K562 (cell line): ENCODE measurements at regions not wholly inside any gene's neighbourhood (a gene's known extent, or its start where the extent isn't known, plus 50 kb on each side); places are given as distances from the start of the nearest gene placed in this dataset.

ENCODE experiments used
- CHD2 ChIP-seq: IDR thresholded peaks from 2 replicates; pipeline ENCODE4 v1.6.1; 2011; ENCODE audit warnings: low read depth, low read length
- CTCF ChIP-seq, 3 experiments: IDR thresholded peaks in 2 of 3; conservative IDR thresholded peaks in 1 of 3; 2 replicates each; pipeline ENCODE4 v1.5.1; 2011 to 2012; ENCODE audit warnings: low read length in 3 of 3, mild to moderate bottlenecking in 3 of 3, control low read depth in 2 of 3, improper control_type of control experiment in 1 of 3, inconsistent platforms in 1 of 3, low read depth in 1 of 3, mixed read lengths in 1 of 3, moderate library complexity in 1 of 3; ENCODE audit not compliant: insufficient read depth in 2 of 3
- E4F1 ChIP-seq: fragments of 250-450 bp; sonication (Bioruptor Pico); IDR thresholded peaks from 2 replicates; pipeline ENCODE4 v1.5.0; 2021; ENCODE audit warnings: mild to moderate bottlenecking, borderline replicate concordance
- ERF ChIP-seq: fragments of 450-650 bp; formaldehyde crosslinking; IDR thresholded peaks from 2 replicates; pipeline ENCODE4 v1.4.0; 2020; ENCODE audit warnings: mild to moderate bottlenecking, mixed read lengths
- GMEB1 ChIP-seq: fragments of 250-450 bp; sonication (Bioruptor Pico); IDR thresholded peaks from 2 replicates; pipeline ENCODE4 v1.4.0; 2020; ENCODE audit warnings: mild to moderate bottlenecking
- KAT7 ChIP-seq: sonication (generic); formaldehyde crosslinking; IDR thresholded peaks from 2 replicates; pipeline ENCODE4 v1.8.0; 2022; ENCODE audit warnings: missing genetic modification reagents, mild to moderate bottlenecking, borderline replicate concordance
- MCM5 ChIP-seq: fragments of 450-650 bp; IDR thresholded peaks from 2 replicates; pipeline ENCODE4 v1.6.1; 2016; ENCODE audit warnings: low read depth
- NR2C1 ChIP-seq, 2 experiments: fragments of 450-650 bp; IDR thresholded peaks; 2 replicates each; pipeline ENCODE4 v1.6.1; 2017; ENCODE audit warnings: mild to moderate bottlenecking in 2 of 2, antibody characterized with exemption in 1 of 2, inconsistent platforms in 1 of 2, missing compliant biosample characterization in 1 of 2, missing genetic modification characterization in 1 of 2
- RAD21 ChIP-seq, 2 experiments: fragments of 250-450 bp in 1 of 2; fragments of 450-650 bp in 1 of 2; sonication (Bioruptor Pico) in 1 of 2; formaldehyde crosslinking in 1 of 2; IDR thresholded peaks in 1 of 2; conservative IDR thresholded peaks in 1 of 2; 2 replicates each; pipeline versions ENCODE4 v1.4.0 to v1.8.0; 2020 to 2022; ENCODE audit warnings: mild to moderate bottlenecking in 2 of 2, moderate library complexity in 1 of 2
- RBFOX2 ChIP-seq: fragments of 200-400 bp; formaldehyde crosslinking; IDR thresholded peaks from 2 replicates; pipeline ENCODE4 v1.6.1; 2017; ENCODE audit warnings: low read depth, mild to moderate bottlenecking, low read length, moderate library complexity
- TAF1 ChIP-seq: IDR thresholded peaks from 2 replicates; pipeline ENCODE4 v1.6.1; 2011; ENCODE audit warnings: mild to moderate bottlenecking, low read length, moderate library complexity; ENCODE audit not compliant: insufficient read depth, control insufficient read depth, severe bottlenecking; ENCODE audit errors: extremely low read depth
- ZNF274 ChIP-seq: IDR thresholded peaks from 2 replicates; pipeline ENCODE4 v1.6.1; 2011; ENCODE audit warnings: low read depth, mild to moderate bottlenecking, low read length, moderate library complexity, borderline replicate concordance

- TF ChIP-seq CTCF (IDR thresholded peaks at IDR 0.05 in 2 of 3, conservative IDR thresholded peaks at IDR 0.05 in 1 of 3; ENCODE audit: insufficient read depth in 2 of 3, low read depth in 1 of 3, low read length in 3 of 3) (no peak), RBFOX2 (no peak), ZNF274 (no peak), KAT7 (CRISPR knock-in tag) (no peak), CHD2 (no peak), E4F1 (CRISPR knock-in tag) (no peak), RAD21 (CRISPR knock-in tag; conservative IDR thresholded peaks at IDR 0.05 in 1 of 2, IDR thresholded peaks at IDR 0.05 in 1 of 2) (no peak), ERF (no peak), GMEB1 (CRISPR knock-in tag) (no peak), MCM5 (no peak), TAF1 (no peak), NR2C1 (IDR thresholded peaks at IDR 0.05) (no peak), NR2C1 (tag; IDR thresholded peaks at IDR 0.05) (no peak)
Measured at GRCh38 chr11:110903830-110904229, 191.6 kb upstream of the ARHGAP20 start.
